ENCODE measurements at regions not wholly inside any gene's neighbourhood (a gene's known extent, or its start where the extent isn't known, plus 50 kb on each side); places are given as distances from the start of the nearest gene placed in this dataset.

GRCh38 chr2:8281234-8281633 lies 400.6 kb upstream of the ID2 start:
- POLR2A ChIA-PET = interaction anchor here (0.7 kb wide), 1 partner anchor 55 kb away, joined by 5 read pairs; no protein-coding TSS in a partner anchor
- H3K4me1 ChIP-seq (ENCODE audit: control insufficient read depth, insufficient read depth, low read length) = no peaks in the 10 kb centered on the region
- no peaks in the 10 kb centered on the region for H3K9me3 ChIP-seq (ENCODE audit: control insufficient read depth, insufficient read depth, low read depth, low read length)
- no peak overlapping the region for H3K4me3 ChIP-seq (ENCODE audit: low read depth, low read length)
- H3K36me3 ChIP-seq (ENCODE audit: control insufficient read depth in 2 of 2, insufficient read depth in 1 of 2, low read length in 2 of 2) = no peaks in the 10 kb centered on the region
- TF ChIP-seq ZBTB21 (tag by site-specific recombination; IDR thresholded peaks at IDR 0.05) (no peak), INSM2 (tag by site-specific recombination; IDR thresholded peaks at IDR 0.05) (no peak), ZNF843 (tag by site-specific recombination; IDR thresholded peaks at IDR 0.05) (no peak), SCRT1 (tag by site-specific recombination; IDR thresholded peaks at IDR 0.05; ENCODE audit: borderline replicate concordance) (no peak), MEIS1 (CRISPR knock-in tag; IDR thresholded peaks at IDR 0.05; ENCODE audit: borderline replicate concordance) (no peak), ZNF280C (tag by site-specific recombination; IDR thresholded peaks at IDR 0.05) (no peak), ZNF23 (tag by site-specific recombination; IDR thresholded peaks at IDR 0.05; ENCODE audit: borderline replicate concordance) (no peak)
- H3K27ac ChIP-seq (ENCODE audit: extremely low read depth, low read depth, low read length) = no peak overlapping the region
- CTCF ChIA-PET = no interaction called here

GRCh38 chr2:8281950-8282857 lies 399.7 kb upstream of the ID2 start:
- POLR2A ChIA-PET = no interaction called here
- CTCF ChIA-PET = interaction anchor here (0.6 to 0.8 kb wide), 2 partner anchors 13 to 91 kb away, joined by 3 to 4 read pairs; no protein-coding TSS in a partner anchor
- TF ChIP-seq ZNF544 (tag by site-specific recombination; IDR thresholded peaks at IDR 0.05) = no peak
- TF ChIP-seq ELK4 (IDR thresholded peaks at IDR 0.05; ENCODE audit: borderline replicate concordance, low read depth, low read length) = no peak
- no peak for TF ChIP-seq ZFP3 (tag by site-specific recombination; IDR thresholded peaks at IDR 0.05; ENCODE audit: low read depth)
- TF ChIP-seq ZNF518A (tag by site-specific recombination; conservative IDR thresholded peaks at IDR 0.05; ENCODE audit: low read depth) = no peak
- TF ChIP-seq ZBTB7A (tag by site-specific recombination; IDR thresholded peaks at IDR 0.05; ENCODE audit: low read depth) = no peak
- TF ChIP-seq OVOL3 (tag by site-specific recombination; IDR thresholded peaks at IDR 0.05) = no peak
- TF ChIP-seq REPIN1 (tag by site-specific recombination; IDR thresholded peaks at IDR 0.05; ENCODE audit: low read depth) = no peak
- TF ChIP-seq ZBTB11 (tag by site-specific recombination; conservative IDR thresholded peaks at IDR 0.05; ENCODE audit: low read depth) = no peak
- TF ChIP-seq ZNF366 (tag by site-specific recombination; conservative IDR thresholded peaks at IDR 0.05) = no peak
- TF ChIP-seq ZNF501 (tag by site-specific recombination; IDR thresholded peaks at IDR 0.05) = no peak
- TF ChIP-seq ZNF843 (tag by site-specific recombination; IDR thresholded peaks at IDR 0.05) = no peak
- TF ChIP-seq OSR2 (tag by site-specific recombination; IDR thresholded peaks at IDR 0.05) = no peak
- no peak for TF ChIP-seq SCRT2 (tag by site-specific recombination; IDR thresholded peaks at IDR 0.05)
- no peak for TF ChIP-seq ZNF629 (tag by site-specific recombination; IDR thresholded peaks at IDR 0.05)

More at GRCh38 chr2:8281950-8282857, 399.7 kb upstream of the ID2 start:
- Histone ChIP-seq H3K9me3 (ENCODE audit: control insufficient read depth, insufficient read depth, low read depth, low read length) (no peaks in the 10 kb centered on the region), H3K36me3 (ENCODE audit: control insufficient read depth in 2 of 2, insufficient read depth in 1 of 2, low read length in 2 of 2) (no peaks in the 10 kb centered on the region), H3K4me3 (ENCODE audit: low read depth, low read length) (no peak overlapping the region), H3K27ac (ENCODE audit: extremely low read depth, low read depth, low read length) (no peak overlapping the region), H3K4me1 (ENCODE audit: control insufficient read depth, insufficient read depth, low read length) (no peaks in the 10 kb centered on the region)
